ENCODE measurements at regions not wholly inside any gene's neighbourhood (a gene's known extent, or its start where the extent isn't known, plus 50 kb on each side); places are given as distances from the start of the nearest gene placed in this dataset.
A peak's percentile ranks its signal among the peaks of the same experiment; 100 is the strongest.
"Not testable (repeated sequence)": the region's sequence is repeated elsewhere in the genome, so short reads cannot be mapped to it uniquely, and the experiment has no call there.

DNA sequence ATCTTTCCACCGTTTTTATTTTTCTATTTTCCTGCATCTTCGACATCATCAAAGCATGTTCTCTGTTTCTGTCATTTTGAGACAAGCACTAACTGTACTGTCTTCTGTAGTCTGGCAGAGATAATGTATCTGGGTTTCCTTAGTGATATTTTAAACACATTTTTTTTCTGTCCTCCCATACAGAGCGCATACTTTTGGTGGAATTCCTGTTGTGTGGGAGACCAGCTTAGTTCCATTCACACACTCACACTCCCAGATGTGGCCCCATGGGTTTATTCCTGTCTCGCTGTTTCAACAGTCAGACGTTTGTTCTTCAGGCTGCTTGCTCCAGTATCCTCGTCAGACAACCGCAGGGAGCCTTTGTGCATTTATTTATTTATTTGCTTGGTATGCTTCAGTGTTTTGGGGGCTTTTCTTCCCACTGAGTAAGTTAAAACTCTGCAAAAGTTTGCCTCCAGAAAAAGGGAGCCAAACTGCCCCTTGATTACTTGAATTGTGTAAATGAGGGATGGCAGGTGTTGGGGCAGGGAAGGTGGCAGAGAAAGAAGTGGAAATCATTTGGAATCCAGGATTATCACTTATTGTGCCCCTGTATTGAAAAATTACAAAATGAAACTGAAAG lies 456.8 kb upstream of the KLF6 start:
- DNase-seq (ENCODE audit: low read depth, low spot score): peak; percentile 61

DNA sequence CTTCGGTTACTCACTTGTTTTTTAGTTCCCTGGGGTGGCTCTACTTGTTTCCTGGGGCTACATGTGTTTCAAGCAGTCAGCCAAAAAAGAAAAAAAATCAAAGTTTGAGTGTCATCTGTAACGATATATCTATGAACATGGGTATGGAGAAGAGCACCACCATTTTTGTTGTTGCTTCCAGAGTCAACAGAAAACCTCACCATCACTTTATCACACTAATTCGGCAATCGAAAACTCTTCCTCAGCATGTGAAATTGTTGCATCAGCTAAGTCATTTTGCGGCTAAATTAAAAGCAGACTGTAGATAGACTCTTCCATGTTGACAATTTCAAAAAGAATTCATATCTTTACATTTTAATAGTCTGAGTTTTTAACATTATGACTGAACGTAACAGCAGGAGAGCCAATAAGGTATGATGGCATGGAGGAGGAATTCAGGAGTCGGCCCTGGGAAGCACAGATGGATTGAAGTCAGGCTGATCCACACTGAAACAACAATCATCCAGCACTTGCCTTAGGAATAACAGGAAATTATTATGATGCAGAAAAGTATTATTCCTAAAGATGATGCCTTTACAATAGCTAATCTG lies 455.7 kb upstream of the KLF6 start:
- DNase-seq (ENCODE audit: low read depth, low spot score): no peak

DNA sequence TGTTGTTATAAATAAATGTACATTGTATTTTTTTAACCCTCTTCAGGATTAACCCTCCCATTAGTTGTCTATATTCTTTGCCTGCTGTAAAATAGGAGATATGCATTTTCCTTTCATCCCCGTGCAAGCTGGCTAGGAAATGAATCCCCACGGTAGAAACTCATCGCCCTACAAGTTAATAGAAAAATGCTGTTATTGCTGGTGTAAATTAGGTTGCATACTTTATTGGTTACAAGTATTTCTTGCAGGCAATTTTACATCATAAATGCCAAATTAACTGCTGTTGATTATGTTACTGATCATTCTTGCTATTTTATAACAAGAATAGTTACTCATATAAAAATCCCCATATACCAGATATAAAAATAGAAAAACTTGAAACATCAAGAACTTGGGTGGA lies 454.2 kb upstream of the KLF6 start:
- no peak for DNase-seq (ENCODE audit: low read depth, low spot score)

DNA sequence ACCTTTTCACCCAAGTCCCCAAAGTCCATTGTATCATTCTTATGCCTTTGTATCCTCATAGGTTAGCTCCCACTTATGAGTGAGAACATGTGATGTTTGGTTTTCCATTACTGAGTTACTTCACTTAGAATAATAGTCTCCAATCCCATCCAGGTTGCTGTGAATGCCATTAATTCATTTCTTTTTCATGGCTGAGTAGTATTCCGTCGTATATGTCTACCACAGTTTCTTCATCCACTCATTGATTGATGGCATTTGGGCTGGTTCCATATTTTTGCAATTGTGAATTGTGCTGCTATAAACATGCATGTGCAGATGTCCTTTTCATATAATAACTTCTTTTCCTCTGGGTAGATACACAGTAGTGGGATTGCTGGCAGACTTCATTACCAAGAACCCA lies 451.9 kb upstream of the KLF6 start:
- DNase-seq (ENCODE audit: low read depth, low spot score): not testable (repeated sequence)

DNA sequence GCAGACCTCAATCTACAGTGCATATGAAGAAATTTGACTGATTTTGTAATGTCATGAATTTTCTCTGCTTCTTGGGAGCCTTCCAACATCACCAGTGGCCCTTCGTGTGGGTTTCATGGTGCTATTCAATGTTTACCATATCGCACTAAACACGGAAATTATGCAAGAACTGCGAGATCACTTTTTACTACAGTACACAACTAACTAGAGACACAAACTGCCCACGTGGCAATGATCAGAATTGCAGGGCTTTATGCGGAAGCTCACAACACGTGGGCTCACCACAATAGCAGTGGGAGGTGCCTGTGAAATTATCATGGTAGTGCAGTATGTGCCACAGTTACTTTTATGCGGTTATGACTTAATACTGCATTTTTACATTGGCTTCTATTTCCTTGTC lies 449.7 kb upstream of the KLF6 start:
- no peak for DNase-seq (ENCODE audit: low read depth, low spot score)

DNA sequence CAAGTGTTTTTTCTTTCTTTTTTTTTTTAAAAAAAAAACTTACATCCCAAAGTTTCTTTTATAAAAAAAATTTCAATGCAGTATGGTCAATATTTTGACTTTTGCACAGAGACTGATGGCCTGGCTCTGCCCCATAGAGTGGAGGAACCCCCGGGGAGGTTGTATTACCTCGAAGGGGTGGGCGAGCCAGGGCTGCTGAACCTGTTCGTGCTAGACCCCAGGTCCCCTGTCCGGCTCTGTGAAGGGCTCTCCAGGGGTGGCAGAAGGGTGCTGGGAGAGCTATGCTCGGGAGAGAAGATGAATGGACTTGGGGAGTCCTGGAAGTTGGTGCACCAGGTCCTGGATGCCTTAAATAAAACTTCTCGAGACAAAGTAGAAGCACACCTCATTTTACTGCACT lies 446.4 kb upstream of the KLF6 start:
- DNase-seq (ENCODE audit: low read depth, low spot score): no peak

DNA sequence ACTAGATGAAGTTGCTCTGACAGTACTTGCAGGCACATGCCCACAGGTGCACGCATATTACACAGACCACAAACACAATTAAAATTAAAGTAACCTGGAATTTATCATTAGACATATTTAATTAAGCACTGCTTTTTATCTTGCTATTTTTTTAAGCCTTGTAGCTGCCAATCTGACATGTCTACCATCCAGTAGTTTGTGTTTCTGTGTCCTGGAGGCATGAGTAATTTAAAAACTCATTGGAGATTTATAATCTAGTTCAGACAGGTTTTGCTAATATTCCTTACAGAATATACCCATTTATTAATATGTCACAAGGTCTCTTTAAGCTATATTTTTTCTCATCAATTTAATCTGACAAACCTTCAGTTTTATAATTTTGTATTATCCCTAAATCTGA lies 445.0 kb upstream of the KLF6 start:
- DNase-seq (ENCODE audit: low read depth, low spot score): no peak

DNA sequence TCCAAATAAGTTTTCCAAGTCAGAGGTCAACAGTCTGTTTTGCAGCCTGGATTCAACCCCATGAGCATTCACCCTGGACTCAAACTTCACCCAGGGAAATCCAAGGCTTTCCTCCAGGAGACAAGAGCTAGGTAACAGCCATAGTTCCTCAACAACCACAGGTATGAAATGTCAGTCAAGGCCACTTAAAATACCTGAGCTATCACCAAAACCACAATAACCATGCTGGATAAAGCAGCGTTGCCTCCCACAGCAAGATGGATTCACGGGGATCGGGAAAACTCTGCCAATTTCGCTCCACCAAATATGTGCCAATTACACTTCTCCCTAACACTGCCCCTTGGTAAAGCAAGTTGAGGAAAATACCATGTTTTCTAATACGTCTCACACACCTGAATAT lies 444.1 kb upstream of the KLF6 start:
- DNase-seq (ENCODE audit: low read depth, low spot score): no peak

DNA sequence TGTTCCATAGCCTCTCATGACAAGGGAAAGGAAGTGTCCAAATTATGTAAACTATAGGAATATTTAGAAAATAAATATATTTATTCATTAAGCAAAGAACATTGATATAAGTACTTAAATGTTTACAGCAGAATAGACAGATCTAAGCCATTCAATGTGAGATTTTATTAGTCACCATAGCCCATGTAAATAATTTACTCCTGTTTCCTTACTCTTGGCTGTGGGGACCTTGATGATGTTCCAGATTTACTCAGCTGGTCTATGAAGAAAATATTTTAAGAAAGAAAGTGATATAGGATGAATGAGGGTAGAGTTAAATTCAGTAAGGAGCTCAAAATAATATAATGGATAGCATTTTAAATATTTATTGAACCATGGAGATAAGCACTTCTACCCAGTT lies 442.6 kb upstream of the KLF6 start:
- no peak for DNase-seq (ENCODE audit: low read depth, low spot score)

DNA sequence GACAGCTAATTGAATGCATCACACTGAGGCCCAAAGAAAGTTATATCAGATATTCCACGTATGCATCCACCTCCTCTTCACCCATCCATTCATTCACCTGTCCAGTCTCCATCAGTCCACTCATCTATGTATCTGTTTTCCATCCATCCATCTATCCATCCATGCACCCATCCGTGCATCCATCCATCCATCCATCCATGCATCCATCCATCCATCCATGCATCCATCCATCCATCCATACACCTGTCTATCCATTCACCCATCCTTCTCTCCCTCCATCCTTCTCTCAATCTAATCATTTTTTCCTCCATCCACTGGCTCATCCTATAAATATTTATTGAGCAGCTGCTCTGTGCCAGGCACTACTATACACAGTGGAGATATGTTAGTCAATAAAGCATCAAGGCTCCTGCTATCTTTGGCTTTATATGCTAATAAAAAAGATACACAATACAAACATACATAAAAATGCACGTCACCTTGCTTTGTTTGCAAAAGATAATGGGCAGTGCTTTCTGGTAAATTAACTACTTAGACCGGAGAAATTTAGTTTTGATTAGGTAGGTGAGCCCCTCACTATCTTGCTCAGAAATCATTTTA lies 442.0 kb upstream of the KLF6 start:
- no peak for DNase-seq (ENCODE audit: low read depth, low spot score)

DNA sequence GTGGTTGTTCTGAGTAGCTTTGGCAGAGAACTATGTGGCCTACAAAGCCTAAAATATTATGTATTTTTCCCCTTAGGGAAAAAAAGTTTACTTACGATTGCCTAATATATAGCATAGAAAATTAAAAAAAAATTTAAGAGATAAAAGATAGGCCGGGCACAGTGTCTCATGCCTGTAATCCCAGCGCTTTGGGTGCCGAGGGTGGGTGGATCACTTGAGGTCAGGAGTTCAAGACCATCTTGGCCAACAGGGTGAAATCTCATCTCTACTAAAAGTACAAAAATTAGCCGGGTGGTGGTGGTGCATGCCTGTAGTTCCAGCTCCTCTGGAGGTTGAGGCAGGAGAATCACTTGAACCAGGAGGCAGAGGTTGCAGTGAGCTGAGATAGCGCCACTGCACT lies 439.2 kb upstream of the KLF6 start:
- DNase-seq (ENCODE audit: low read depth, low spot score): no peak

DNA sequence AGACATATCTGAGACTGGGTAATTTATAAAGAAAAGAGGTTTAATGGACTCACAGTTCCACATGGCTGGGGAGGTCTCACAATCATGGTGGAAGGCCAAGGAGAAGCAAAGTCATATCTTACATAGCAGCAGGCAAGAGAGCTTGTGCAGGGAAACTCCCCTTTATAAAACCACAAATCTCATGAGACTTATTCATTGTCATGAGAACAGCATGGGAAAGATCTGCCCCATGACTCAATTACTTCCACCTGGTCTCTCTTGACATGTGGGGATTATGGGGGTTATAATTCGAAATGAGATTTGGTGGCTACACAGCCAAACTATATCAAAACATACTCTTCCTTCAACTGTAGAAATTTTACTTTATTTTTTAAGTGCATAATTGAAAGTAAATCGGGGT lies 436.3 kb upstream of the KLF6 start:
- DNase-seq (ENCODE audit: low read depth, low spot score): not testable (repeated sequence)

DNA sequence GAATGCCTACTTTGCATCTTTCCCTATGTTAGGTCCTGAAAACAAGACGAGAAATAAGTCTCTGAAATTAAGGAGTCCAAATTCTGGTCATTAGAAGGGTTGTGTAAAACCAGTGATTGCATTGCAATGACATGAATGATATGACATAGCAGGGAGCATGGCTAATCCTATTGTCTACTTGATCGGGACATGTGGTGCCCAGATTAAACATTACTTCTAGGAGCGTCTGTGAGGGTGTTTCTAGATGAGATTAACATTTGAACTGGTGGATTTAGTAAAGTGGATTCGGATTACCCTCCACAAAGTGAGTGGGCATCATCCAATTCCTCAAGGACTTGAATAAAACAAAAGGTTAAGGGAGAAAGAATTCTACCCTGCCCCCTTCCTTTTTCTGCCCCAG lies 434.9 kb upstream of the KLF6 start:
- no peak for DNase-seq (ENCODE audit: low read depth, low spot score)

DNA sequence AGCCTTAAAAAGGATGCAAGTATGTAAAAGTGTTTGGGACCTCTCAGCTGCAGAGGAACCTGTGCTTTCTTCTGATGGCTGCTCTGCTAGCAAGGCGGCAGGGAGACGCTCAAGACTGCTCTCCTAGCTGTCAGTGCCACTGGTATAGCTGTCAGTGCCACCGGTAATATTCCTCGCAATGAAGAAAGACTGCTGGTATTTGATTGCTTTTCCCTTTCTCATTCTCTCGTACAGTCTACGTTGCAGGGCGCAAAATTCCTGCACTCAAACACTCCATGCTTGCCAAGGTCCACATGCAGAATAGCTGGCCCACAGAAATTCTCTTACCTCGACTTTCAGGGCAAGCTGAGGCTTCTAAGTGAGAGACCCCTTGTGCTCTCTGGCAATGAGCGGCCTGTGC lies 432.6 kb upstream of the KLF6 start:
- no peak for DNase-seq (ENCODE audit: low read depth, low spot score)

DNA sequence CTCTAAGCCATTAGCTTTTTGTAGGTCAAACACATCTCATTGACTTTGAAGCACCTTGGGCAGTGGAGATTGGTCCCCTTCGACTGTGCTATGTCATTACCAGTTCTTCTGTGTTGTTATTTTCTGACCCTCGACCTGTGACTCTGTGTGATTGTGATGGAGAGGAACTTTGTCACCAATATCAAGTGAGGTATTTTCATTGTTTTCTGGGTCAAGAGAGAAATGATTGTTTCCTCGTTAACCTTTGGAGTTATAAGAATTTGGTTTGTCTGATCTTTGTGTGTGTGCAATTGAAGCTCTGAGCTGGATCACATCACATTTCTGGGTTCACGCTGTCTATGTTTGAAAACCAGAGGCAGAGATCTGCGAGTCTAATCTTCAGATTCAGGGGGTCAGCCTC lies 432.2 kb upstream of the KLF6 start:
- no peak for DNase-seq (ENCODE audit: low read depth, low spot score)

DNA sequence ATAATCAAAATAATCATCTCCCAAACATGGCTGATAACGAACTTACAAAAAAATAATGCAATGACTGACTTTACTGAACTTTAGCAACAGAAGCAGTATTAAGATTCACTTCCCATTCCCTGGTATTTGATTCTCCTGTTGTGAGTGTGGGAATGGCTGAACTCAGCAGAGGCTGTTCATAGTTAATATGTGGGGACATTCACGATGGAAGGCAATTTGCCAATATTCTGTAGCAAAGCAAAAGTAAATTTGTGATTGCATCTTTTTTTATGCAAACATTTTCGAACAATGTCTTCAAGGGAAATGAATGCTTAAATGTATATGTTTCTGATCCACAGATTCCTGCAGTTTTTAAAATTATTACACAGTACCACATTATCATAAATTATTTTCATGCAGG lies 431.7 kb upstream of the KLF6 start:
- no peak for DNase-seq (ENCODE audit: low read depth, low spot score)

DNA sequence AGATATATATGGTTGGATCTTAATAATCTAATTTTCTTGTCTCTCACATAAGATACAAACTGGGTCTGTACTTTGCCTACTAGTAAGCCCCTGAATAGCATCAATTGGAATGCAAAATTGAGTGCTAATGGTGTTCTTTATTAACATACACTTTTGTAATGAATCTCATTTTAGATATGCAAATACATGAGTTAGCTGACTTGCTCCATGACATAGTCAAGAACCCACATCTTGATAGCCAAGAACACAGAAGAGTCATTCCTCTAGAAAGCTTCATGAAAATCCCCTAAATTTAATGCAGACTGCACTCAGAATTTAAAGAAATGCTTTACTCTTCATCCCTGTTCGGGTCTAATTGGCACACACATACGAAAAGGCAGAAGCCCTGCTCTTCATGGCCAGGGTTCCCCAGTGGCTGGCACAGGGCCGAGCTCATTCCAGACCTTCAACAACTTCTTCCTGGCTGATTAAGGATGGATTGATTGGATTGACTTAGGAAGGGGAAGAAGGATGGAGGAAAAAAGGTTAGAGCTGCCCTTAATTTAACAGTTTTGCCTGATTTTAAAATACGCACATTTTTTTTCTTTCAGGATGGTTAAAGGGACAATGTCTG lies 431.1 kb upstream of the KLF6 start:
- no peak for DNase-seq (ENCODE audit: low read depth, low spot score)

DNA sequence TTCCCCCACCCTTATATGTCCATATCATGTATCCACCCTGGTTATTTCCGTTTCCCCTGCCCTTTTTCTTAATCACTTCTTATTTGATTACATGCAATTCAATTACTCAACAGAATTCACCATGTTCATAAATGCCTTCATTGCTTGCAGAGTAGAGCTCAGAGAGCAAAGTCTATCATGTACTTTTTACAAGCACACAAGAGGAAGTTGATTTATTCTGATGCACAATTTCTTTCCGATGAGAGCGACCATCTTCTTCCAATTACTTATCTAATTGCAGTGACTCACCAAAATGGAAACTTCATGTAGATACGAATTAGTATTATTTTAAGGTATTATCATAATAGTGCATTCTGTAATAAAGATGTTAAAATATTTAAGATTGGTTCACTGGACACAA lies 430.5 kb upstream of the KLF6 start:
- DNase-seq (ENCODE audit: low read depth, low spot score): no peak

DNA sequence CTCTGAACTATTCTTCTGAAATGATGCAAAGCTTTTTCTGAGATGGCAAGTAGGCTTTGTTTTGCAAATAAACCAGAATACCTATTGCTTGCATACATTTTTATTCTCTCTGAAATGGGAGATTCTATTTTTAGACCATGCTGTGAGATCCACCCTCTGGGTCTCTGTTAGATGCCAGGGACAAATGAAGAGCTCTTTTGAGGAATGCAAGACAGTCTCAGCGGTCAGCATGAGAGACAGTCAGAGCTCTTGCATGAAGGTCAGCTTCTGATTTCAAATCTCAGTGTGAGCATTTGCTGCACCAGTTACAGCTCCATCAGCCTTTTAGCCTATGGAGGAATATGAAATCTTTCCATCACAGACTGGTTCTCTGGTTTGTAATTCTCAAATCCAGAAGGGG lies 429.9 kb upstream of the KLF6 start:
- DNase-seq (ENCODE audit: low read depth, low spot score): no peak

DNA sequence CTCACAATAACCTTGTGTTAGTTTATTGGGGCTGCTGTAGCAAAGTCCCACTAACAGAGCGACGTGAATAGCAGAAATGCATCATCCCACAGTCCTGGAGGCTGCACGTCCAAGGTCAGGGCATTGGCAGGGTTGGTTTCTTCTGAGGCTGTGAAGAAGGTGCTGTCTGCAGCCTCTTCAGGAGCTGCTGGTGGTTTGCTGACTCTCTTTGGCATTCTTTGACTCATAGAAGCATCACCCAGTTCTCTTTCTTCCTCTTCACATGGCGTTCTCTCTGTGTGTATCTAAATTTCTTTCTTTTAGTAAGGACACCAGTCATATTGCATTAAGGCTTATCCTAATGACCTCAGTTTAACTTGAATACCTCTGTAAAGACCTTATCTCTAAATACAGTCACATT lies 428.4 kb upstream of the KLF6 start:
- no peak for DNase-seq (ENCODE audit: low read depth, low spot score)

DNA sequence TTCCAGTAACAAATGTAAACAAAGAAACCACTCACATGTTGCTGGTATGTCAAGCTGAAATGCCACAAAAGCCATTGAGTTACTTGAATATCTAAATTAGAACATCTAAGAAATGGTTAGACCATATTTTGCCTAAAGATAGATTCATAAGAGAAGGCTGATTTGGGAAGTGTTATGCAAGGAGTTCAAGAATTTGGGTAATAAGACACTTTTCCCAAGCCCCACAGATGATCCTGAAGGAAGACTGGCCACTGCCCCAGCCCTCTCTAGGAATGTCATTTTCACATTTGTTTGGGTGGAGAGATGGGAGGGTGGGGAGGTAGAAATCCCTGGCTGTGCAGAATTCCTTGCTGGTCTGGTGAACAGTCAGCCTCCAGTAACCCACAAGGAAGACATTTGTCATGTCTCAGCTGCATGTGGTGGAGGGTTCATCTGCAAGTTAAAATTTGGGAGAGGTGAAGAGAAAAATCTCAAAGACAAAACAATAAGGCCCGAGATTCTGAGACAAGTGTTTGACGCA lies 427.2 kb upstream of the KLF6 start:
- DNase-seq (ENCODE audit: low read depth, low spot score): no peak

DNA sequence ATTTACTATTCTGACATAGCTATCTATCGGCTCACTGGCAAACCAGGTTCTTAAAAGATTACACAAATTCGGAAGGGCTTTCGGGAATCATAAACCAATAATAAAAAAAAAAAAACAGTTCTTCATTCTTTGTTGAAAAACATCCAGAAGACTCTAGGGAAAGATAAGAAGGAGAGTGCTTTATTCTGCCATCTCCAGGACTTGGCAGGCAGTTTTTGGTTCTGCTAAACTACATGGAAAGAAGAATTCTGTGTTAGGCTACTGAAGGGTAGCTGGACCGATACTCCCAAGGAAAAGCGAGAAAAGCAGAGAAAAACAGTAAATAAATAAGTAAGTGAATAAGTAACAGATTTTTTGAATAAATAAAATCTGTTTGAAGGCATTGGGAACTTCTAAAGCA lies 423.5 kb upstream of the KLF6 start:
- DNase-seq (ENCODE audit: low read depth, low spot score): no peak

DNA sequence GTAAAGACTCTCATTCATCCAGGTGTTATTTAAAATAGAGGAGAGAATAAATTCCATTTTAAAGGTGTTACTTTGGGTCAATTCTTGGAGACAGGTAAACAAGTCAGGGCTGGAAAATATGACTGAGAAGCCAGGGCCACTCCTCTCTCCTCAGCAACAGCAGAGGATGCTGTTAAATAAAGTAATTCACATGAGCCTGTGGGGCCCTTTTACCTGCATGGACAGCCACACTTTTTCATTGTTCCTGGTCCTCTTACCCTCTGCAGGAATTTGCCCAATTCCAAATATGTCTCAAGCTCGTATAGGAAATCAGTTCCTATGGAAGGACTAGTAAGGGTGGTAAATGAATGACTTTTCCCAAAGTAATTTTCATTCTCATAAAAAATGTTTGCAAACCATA lies 420.1 kb upstream of the KLF6 start:
- no peak for DNase-seq (ENCODE audit: low read depth, low spot score)
